Spleen (tissue), 11 donors: ENCODE measurements at regions not wholly inside any gene's neighbourhood (a gene's known extent, or its start where the extent isn't known, plus 50 kb on each side); places are given as distances from the start of the nearest gene placed in this dataset.

Source experiments
- DNase-seq: peaks from one replicate; pipeline ENCODE4 v3.0.0-alpha.2; 2020
- H3K27ac ChIP-seq, 8 donors: fragments of 200-600 bp; sonication (generic) in 7 of 8; 1 replicate in 4 of 8; 2 replicates in 4 of 8; pipeline versions ENCODE4 v1.5.0 to v1.8.0; 2016 to 2021; ENCODE audit warnings: inconsistent platforms in 4 of 8, mild to moderate bottlenecking in 4 of 8, moderate library complexity in 1 of 8
- H3K27me3 ChIP-seq, 7 donors: fragments of 200-600 bp; sonication (generic) in 6 of 7; replicated peaks in 1 of 7; 1 replicate in 4 of 7; 2 replicates in 3 of 7; pipeline versions ENCODE4 v1.5.0 to v1.8.0; 2016 to 2021; ENCODE audit warnings: inconsistent platforms in 3 of 7, mild to moderate bottlenecking in 1 of 7
- H3K36me3 ChIP-seq, 6 donors: fragments of 200-600 bp; sonication (generic) in 5 of 6; 1 replicate in 4 of 6; 2 replicates in 2 of 6; pipeline versions ENCODE4 v1.5.0 to v1.8.0; 2016 to 2021; ENCODE audit warnings: inconsistent platforms in 2 of 6
- H3K4me1 ChIP-seq, 6 donors: fragments of 200-600 bp; sonication (generic) in 5 of 6; 1 replicate in 3 of 6; 2 replicates in 3 of 6; pipeline versions ENCODE4 v1.5.0 to v1.8.0; 2016 to 2021; ENCODE audit warnings: inconsistent platforms in 3 of 6
- H3K4me3 ChIP-seq, 8 donors: fragments of 200-600 bp; sonication (generic) in 7 of 8; 1 replicate in 4 of 8; 2 replicates in 4 of 8; pipeline versions ENCODE4 v1.5.0 to v1.8.0; 2016 to 2021; ENCODE audit warnings: inconsistent platforms in 4 of 8, mild to moderate bottlenecking in 4 of 8, moderate library complexity in 2 of 8
- H3K9me3 ChIP-seq, 8 donors: fragments of 200-600 bp; sonication (generic) in 7 of 8; 1 replicate in 4 of 8; 2 replicates in 4 of 8; pipeline versions ENCODE4 v1.5.0 to v1.8.0; 2016 to 2021; ENCODE audit warnings: inconsistent platforms in 4 of 8
- POLR2A ChIP-seq, 3 donors: fragments of 450-650 bp; IDR thresholded peaks; one replicate each; pipeline ENCODE4 v1.5.1; 2017; ENCODE audit warnings: antibody characterized with exemption in 3 of 3, mild to moderate bottlenecking in 1 of 3
- POLR2AphosphoS5 ChIP-seq, 3 donors: sonication (generic); formaldehyde crosslinking; IDR thresholded peaks; one replicate each; pipeline ENCODE4 v1.5.1; 2017; ENCODE audit warnings: antibody characterized with exemption in 3 of 3
- WGBS, 5 donors: extraction: QIAGEN DNeasy Blood & Tissue Kit in 3 of 5; methylation state at CpG; one replicate each; pipeline versions ENCODE4 v1.1.5 to v1.1.7; 2013 to 2018; 5-methylcytosine and 5-hydroxymethylcytosine counted together
- intact Hi-C: fragments of 100-400 bp; cut with DNase I; formaldehyde crosslinking; loops from one replicate; pipeline ENCODE4 v1.15.0; 2023; ENCODE audit warnings: low total_unique reads
- TF ChIP-seq, protein P1 (sequence below), 11 experiments: fragments of 200-600 bp in 7 of 11; fragments of 450-650 bp in 4 of 11; sonication (generic) in 4 of 11; IDR thresholded peaks in 8 of 11; conservative IDR thresholded peaks in 3 of 11; 1 replicate in 7 of 11; 2 replicates in 4 of 11; pipeline versions ENCODE4 v1.4.0 to v1.8.0; 2016 to 2021; ENCODE audit warnings: antibody characterized with exemption in 11 of 11, inconsistent platforms in 4 of 11, mild to moderate bottlenecking in 1 of 11
- donor health status: healthy with polysubstance abuse.
- donor health status: DM: no; HTN: no; CAD: no; lungs with moderate emphysema.
- donor health status: DM: no; HTN: no; CAD: no.
- donor health status: Bipolar disorder and iron deficiency.
- donor health status: healthy.
- donor health status: DM: no; HTN: no; CAD: no.
- donor health status: DM: yes; HTN: yes; CAD: no.

DNA sequence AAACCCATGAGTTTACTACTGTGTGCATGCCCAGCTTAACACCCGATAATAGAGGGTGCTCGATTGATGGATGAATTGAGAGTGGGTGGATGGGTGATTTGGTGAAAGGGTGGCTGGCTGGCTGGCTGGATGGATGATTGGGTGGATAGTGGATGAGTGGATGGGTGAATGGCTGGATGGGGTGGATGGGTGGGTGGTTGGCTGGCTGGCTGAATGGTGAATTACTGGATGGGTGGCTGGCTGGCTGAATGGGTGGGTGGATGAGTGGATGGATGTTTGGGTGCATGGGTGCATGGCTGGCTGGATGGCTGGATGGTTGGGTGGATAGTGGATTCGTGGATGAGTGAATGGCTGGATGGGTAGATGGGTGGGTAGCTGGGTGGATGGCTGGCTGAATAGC, 201.1 kb downstream of the IRX1 start:
- H3K27me3 ChIP-seq: no peaks in the 10 kb centered on the region
- WGBS, 5 donors: 74 to 87% (median 80%) methylated on average over 2 to 3 of the region's 3 CpGs
- H3K4me1 ChIP-seq: no peaks in the 10 kb centered on the region
- no peak for DNase-seq
- H3K27ac ChIP-seq: no peak overlapping the region
- H3K36me3 ChIP-seq: no peaks in the 10 kb centered on the region
- TF ChIP-seq POLR2A (IDR thresholded peaks at IDR 0.05): no peak
- no peak overlapping the region for H3K4me3 ChIP-seq
- peaks cover 0 to 19% (median 0%) of the 10 kb centered on the region in 8 donors for H3K9me3 ChIP-seq
- intact Hi-C loops: no loop called here

DNA sequence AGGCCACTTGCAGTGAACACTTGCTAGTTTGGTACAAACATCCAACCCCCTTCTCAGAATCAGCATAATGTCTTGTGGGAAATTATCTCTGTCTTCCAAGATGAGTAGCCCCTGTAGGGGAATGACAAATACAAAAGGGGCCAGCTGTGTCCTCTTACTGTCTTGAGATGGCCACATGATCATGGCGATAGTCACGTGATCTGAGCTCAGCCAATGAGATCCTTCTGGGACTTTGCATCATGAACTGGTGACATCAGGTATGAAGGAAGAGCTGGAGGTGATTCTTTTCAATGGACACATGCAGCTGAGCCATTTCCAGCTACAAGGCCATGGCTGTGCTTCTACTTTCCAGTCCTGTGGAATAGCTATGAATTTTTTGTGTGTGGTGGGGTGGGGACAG, 206.3 kb downstream of the IRX1 start:
- TF ChIP-seq POLR2A (IDR thresholded peaks at IDR 0.05) (no peak), POLR2AphosphoS5 (IDR thresholded peaks at IDR 0.05) (no peak)
- TF ChIP-seq, protein P1, sequence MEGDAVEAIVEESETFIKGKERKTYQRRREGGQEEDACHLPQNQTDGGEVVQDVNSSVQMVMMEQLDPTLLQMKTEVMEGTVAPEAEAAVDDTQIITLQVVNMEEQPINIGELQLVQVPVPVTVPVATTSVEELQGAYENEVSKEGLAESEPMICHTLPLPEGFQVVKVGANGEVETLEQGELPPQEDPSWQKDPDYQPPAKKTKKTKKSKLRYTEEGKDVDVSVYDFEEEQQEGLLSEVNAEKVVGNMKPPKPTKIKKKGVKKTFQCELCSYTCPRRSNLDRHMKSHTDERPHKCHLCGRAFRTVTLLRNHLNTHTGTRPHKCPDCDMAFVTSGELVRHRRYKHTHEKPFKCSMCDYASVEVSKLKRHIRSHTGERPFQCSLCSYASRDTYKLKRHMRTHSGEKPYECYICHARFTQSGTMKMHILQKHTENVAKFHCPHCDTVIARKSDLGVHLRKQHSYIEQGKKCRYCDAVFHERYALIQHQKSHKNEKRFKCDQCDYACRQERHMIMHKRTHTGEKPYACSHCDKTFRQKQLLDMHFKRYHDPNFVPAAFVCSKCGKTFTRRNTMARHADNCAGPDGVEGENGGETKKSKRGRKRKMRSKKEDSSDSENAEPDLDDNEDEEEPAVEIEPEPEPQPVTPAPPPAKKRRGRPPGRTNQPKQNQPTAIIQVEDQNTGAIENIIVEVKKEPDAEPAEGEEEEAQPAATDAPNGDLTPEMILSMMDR (IDR thresholded peaks at IDR 0.05 in 8 of 11, conservative IDR thresholded peaks at IDR 0.05 in 3 of 11): no peak
- 69 to 93% (median 82%) methylated on average over 2 of the region's 2 CpGs for WGBS, 5 donors
- Histone ChIP-seq H3K9me3 (peaks cover 0 to 10% (median 0%) of the 10 kb centered on the region in 8 donors), H3K36me3 (no peaks in the 10 kb centered on the region), H3K4me1 (no peaks in the 10 kb centered on the region), H3K27ac (no peak overlapping the region), H3K4me3 (no peak overlapping the region), H3K27me3 (no peaks in the 10 kb centered on the region)
- no peak for DNase-seq
- intact Hi-C loops: no loop called here

DNA sequence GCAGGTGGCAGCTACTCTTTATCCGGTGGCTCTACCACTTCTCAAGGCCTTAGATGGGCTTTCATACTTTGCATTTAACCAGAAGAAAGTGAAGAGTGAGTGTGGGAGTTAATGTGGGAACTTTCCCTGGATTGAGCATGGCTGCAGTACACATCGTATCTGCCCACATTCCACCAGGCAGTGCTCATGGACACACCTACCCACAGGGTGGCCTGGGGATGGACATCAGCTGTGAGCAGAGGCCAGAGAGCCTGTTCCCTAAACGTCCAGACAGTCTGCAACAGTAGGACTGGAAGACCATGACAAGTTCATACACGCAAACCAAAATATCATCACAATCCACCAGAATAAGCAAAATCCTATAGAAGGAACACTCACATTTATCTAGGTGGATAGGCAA, 213.8 kb downstream of the IRX1 start:
- H3K9me3 ChIP-seq: peaks cover 0 to 14% (median 0%) of the 10 kb centered on the region in 8 donors
- no peaks in the 10 kb centered on the region for H3K36me3 ChIP-seq
- H3K27me3 ChIP-seq: no peaks in the 10 kb centered on the region
- intact Hi-C loops: no loop called here
- DNase-seq: no peak
- H3K27ac ChIP-seq: no peak overlapping the region
- no peak overlapping the region for H3K4me3 ChIP-seq
- WGBS, 5 donors: 76 to 87% (median 81%) methylated on average over 4 of the region's 4 CpGs
- TF ChIP-seq, protein P1 (IDR thresholded peaks at IDR 0.05 in 8 of 11, conservative IDR thresholded peaks at IDR 0.05 in 3 of 11): no peak
- TF ChIP-seq POLR2AphosphoS5 (IDR thresholded peaks at IDR 0.05) (no peak), POLR2A (IDR thresholded peaks at IDR 0.05) (no peak)
- no peaks in the 10 kb centered on the region for H3K4me1 ChIP-seq

DNA sequence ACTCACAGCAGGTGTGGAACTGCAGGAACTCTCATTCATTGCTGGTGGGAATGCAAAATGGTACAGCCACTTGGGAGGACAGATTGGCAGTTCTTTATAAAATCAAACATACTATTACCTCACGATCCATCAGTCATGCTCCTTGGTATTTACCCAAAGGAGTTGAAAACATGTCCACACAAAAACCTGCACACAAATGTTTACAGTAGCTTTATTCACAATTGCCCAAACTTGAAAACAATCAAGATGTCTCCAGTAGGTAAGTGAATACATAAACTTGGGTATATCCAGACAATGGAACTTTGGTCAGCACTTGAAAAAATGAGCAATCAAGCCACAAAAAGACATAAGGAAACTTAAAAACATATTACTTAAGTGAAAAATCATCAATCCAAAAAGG, 215.5 kb downstream of the IRX1 start:
- 83 to 100% (median 86%) methylated on average over 1 of the region's 1 CpG for WGBS, 5 donors
- H3K27ac ChIP-seq: no peak overlapping the region
- H3K4me1 ChIP-seq: no peaks in the 10 kb centered on the region
- no peak for DNase-seq
- no peak overlapping the region for H3K4me3 ChIP-seq
- H3K27me3 ChIP-seq: no peaks in the 10 kb centered on the region
- no peaks in the 10 kb centered on the region for H3K36me3 ChIP-seq
- no peak for TF ChIP-seq POLR2AphosphoS5 (IDR thresholded peaks at IDR 0.05)
- no peak for TF ChIP-seq POLR2A (IDR thresholded peaks at IDR 0.05)
- TF ChIP-seq, protein P1 (IDR thresholded peaks at IDR 0.05 in 8 of 11, conservative IDR thresholded peaks at IDR 0.05 in 3 of 11): no peak
- intact Hi-C loops: no loop called here
- peaks cover 0 to 14% (median 0%) of the 10 kb centered on the region in 8 donors for H3K9me3 ChIP-seq

DNA sequence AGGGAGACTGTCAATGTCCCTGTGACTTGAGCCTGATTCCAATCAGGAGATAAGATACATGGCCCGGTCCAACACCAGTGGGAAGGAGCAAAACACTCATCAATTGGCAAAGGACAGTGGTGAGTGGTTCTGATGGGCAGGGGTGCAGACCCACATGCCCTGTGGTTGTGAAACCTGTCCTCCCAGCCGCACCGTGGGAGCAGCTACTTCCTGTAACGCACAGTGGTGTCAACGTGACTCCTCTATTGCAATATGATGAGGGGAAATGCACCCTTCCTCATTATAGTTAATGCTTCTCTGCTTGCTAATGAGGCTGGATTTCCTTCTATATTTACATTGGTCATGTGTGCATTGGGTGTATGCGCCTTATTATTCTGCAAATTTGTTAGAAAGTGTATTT, 223.0 kb downstream of the IRX1 start:
- H3K4me3 ChIP-seq: no peak overlapping the region
- intact Hi-C loops: no loop called here
- 22 to 50% (median 38%) methylated on average over 5 to 6 of the region's 6 CpGs for WGBS, 5 donors
- no peaks in the 10 kb centered on the region for H3K27me3 ChIP-seq
- TF ChIP-seq POLR2A (IDR thresholded peaks at IDR 0.05) (no peak), POLR2AphosphoS5 (IDR thresholded peaks at IDR 0.05) (peak in 1 of 3 donors; percentile 39)
- TF ChIP-seq, protein P1 (IDR thresholded peaks at IDR 0.05 in 8 of 11, conservative IDR thresholded peaks at IDR 0.05 in 3 of 11): no peak
- H3K36me3 ChIP-seq: no peaks in the 10 kb centered on the region
- DNase-seq: no peak
- no peaks in the 10 kb centered on the region for H3K9me3 ChIP-seq
- H3K27ac ChIP-seq: peak overlapping the region in 2 of 8 donors; percentile 26 to 28
- H3K4me1 ChIP-seq: no peaks in the 10 kb centered on the region
